WTC11 (cell line): ENCODE measurements at regions not wholly inside any gene's neighbourhood (a gene's known extent, or its start where the extent isn't known, plus 50 kb on each side); places are given as distances from the start of the nearest gene placed in this dataset.

Experiments used
- ATAC-seq: fragments of 200-7000 bp; cut with Tn5 transposase; 2 replicates; pipeline ENCODE4 v1.10.0; 2021; ENCODE audit warnings: mild to moderate bottlenecking, moderate library complexity
- CTCF ChIA-PET: fragments of 300-600 bp; sonication (Branson Sonifier 250); formaldehyde crosslinking; loops from one replicate; lab custom pipeline; 2021; ENCODE audit warnings: antibody characterized with exemption; lab: Charles Lee
- POLR2A ChIA-PET: fragments of 350-600 bp; sonication (Branson Sonifier 250); formaldehyde crosslinking; loops from one replicate; lab custom pipeline; 2021; ENCODE audit warnings: antibody characterized with exemption; lab: Charles Lee
- DNase-seq: peaks from one replicate; pipeline ENCODE4 v3.0.0; 2021; ENCODE audit warnings: low spot score
- H3K27ac Mint-ChIP-seq: 2 replicates; pipeline ENCODE4 v1.8.0; 2021; ENCODE audit warnings: mixed read lengths
- H3K27me3 Mint-ChIP-seq: 2 replicates; pipeline ENCODE4 v1.8.0; 2021; ENCODE audit warnings: low read depth, mild to moderate bottlenecking, moderate library complexity, mixed read lengths
- H3K36me3 Mint-ChIP-seq: 2 replicates; pipeline ENCODE4 v1.8.0; 2021; ENCODE audit warnings: mixed read lengths
- H3K4me1 Mint-ChIP-seq: 2 replicates; pipeline ENCODE4 v1.8.0; 2022; ENCODE audit warnings: mixed read lengths
- H3K4me3 Mint-ChIP-seq: 2 replicates; pipeline ENCODE4 v1.8.0; 2021; ENCODE audit warnings: mild to moderate bottlenecking, moderate library complexity, mixed read lengths
- H3K9me3 Mint-ChIP-seq: 2 replicates; pipeline ENCODE4 v1.8.0; 2021; ENCODE audit warnings: mixed read lengths
- CREB1 ChIP-seq: sonication (generic); formaldehyde crosslinking; IDR thresholded peaks from 2 replicates; pipeline ENCODE4 v1.8.0; 2023; ENCODE audit warnings: mild to moderate bottlenecking, missing genetic modification reagents
- IRF2 ChIP-seq: sonication (generic); formaldehyde crosslinking; IDR thresholded peaks from 2 replicates; pipeline ENCODE4 v1.8.0; 2022; ENCODE audit warnings: low read depth, missing genetic modification reagents, borderline replicate concordance
- NR1H2 ChIP-seq: sonication (generic); formaldehyde crosslinking; IDR thresholded peaks from 2 replicates; pipeline ENCODE4 v1.9.0; 2021; ENCODE audit warnings: mild to moderate bottlenecking, moderate library complexity, missing genetic modification reagents
- SMAD3 ChIP-seq: sonication (generic); formaldehyde crosslinking; IDR thresholded peaks from 2 replicates; pipeline ENCODE4 v1.8.0; 2022; ENCODE audit warnings: missing genetic modification reagents, mild to moderate bottlenecking, borderline replicate concordance
- TEAD1 ChIP-seq: sonication (generic); formaldehyde crosslinking; IDR thresholded peaks from 2 replicates; pipeline ENCODE4 v1.8.0; 2022; ENCODE audit warnings: mild to moderate bottlenecking, missing genetic modification reagents
- ZNF416 ChIP-seq: fragments of 250-450 bp; sonication (Bioruptor Pico); IDR thresholded peaks from 2 replicates; pipeline ENCODE4 v1.9.0; 2021; ENCODE audit warnings: mild to moderate bottlenecking, inconsistent platforms
- TF ChIP-seq, protein P1 (sequence below): sonication (generic); formaldehyde crosslinking; IDR thresholded peaks from 2 replicates; pipeline ENCODE4 v1.8.0; 2022; ENCODE audit warnings: mild to moderate bottlenecking, missing genetic modification reagents
- TF ChIP-seq, protein P2 (sequence below): sonication (generic); formaldehyde crosslinking; IDR thresholded peaks from 2 replicates; pipeline ENCODE4 v1.8.1; 2023; ENCODE audit warnings: mild to moderate bottlenecking, missing genetic modification reagents, borderline replicate concordance
- TF ChIP-seq, protein P3 (sequence below): sonication (generic); formaldehyde crosslinking; IDR thresholded peaks from 2 replicates; pipeline ENCODE4 v1.8.0; 2022; ENCODE audit warnings: mild to moderate bottlenecking, missing genetic modification reagents
- TF ChIP-seq, protein P4 (sequence below): sonication (generic); formaldehyde crosslinking; IDR thresholded peaks from 2 replicates; pipeline ENCODE4 v1.8.0; 2022; ENCODE audit warnings: mild to moderate bottlenecking, missing genetic modification reagents
- TF ChIP-seq, protein P5 (sequence below): sonication (generic); formaldehyde crosslinking; conservative IDR thresholded peaks from 2 replicates; pipeline ENCODE4 v1.8.1; 2023; ENCODE audit warnings: mild to moderate bottlenecking, low read depth, missing genetic modification reagents, moderate library complexity
- TF ChIP-seq, protein P6 (sequence below): fragments of 250-450 bp; sonication (Bioruptor Pico); IDR thresholded peaks from 2 replicates; pipeline ENCODE4 v1.8.0; 2021; ENCODE audit warnings: mild to moderate bottlenecking
- TF ChIP-seq, protein P7 (sequence below): fragments of 250-450 bp; sonication (Bioruptor Pico); IDR thresholded peaks from 2 replicates; pipeline ENCODE4 v2.1.2; 2022; ENCODE audit warnings: mild to moderate bottlenecking, moderate library complexity

DNA sequence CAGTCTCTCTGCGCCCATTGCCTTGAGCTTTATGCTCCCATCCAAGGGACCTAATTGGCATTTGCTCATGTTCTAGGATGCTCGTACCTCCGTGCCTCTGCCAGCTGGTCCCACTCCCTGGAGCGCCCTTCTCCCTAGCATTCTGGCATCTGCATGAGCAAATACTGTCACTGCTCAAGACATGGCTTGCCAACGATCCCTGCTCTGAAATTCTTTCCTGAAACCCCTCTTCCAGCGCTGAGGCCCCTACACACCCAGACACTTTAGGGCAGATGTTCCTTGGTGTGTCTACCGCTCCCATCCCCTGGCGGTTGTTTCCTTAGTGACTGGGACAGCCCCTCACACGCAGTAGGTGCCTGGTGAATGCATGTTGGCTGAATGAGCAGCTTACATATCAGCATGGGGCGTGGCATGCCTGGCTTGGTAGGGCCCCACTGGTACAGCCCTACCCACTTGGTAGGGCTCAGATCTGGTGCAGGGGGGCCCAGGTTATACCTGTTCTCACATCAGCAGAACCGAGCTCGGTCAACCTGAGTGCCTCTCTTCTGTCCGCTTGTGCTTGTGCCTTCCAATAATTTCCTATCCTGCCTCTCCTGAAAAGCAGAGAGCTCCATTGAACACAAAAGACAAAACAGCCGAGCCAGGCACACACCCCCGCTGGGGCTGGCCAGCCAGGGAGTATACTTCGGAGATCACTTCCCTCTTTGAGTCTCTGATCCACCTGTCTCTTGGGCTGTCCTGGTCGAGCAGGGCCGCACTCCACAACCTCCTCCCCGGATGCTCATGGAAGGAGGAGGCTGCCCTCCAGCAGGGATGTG lies 59.2 kb downstream of the INHBB start:
- H3K4me3 Mint-ChIP-seq, result no peak overlapping the region
- H3K27ac Mint-ChIP-seq, result no peak overlapping the region
- DNase-seq (no peak), ATAC-seq (no peak)
- peaks cover 4% of the 10 kb centered on the region; the same call in 1 of the 2 replicates for H3K36me3 Mint-ChIP-seq
- no peaks in the 10 kb centered on the region for H3K4me1 Mint-ChIP-seq
- TF ChIP-seq, protein P1, sequence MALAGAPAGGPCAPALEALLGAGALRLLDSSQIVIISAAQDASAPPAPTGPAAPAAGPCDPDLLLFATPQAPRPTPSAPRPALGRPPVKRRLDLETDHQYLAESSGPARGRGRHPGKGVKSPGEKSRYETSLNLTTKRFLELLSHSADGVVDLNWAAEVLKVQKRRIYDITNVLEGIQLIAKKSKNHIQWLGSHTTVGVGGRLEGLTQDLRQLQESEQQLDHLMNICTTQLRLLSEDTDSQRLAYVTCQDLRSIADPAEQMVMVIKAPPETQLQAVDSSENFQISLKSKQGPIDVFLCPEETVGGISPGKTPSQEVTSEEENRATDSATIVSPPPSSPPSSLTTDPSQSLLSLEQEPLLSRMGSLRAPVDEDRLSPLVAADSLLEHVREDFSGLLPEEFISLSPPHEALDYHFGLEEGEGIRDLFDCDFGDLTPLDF (CRISPR knock-in tag), result no peak
- TF ChIP-seq, protein P2, sequence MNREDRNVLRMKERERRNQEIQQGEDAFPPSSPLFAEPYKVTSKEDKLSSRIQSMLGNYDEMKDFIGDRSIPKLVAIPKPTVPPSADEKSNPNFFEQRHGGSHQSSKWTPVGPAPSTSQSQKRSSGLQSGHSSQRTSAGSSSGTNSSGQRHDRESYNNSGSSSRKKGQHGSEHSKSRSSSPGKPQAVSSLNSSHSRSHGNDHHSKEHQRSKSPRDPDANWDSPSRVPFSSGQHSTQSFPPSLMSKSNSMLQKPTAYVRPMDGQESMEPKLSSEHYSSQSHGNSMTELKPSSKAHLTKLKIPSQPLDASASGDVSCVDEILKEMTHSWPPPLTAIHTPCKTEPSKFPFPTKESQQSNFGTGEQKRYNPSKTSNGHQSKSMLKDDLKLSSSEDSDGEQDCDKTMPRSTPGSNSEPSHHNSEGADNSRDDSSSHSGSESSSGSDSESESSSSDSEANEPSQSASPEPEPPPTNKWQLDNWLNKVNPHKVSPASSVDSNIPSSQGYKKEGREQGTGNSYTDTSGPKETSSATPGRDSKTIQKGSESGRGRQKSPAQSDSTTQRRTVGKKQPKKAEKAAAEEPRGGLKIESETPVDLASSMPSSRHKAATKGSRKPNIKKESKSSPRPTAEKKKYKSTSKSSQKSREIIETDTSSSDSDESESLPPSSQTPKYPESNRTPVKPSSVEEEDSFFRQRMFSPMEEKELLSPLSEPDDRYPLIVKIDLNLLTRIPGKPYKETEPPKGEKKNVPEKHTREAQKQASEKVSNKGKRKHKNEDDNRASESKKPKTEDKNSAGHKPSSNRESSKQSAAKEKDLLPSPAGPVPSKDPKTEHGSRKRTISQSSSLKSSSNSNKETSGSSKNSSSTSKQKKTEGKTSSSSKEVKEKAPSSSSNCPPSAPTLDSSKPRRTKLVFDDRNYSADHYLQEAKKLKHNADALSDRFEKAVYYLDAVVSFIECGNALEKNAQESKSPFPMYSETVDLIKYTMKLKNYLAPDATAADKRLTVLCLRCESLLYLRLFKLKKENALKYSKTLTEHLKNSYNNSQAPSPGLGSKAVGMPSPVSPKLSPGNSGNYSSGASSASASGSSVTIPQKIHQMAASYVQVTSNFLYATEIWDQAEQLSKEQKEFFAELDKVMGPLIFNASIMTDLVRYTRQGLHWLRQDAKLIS (CRISPR knock-in tag), result no peak
- TF ChIP-seq, all 79 proteins: peak for 0
- ChIA-PET CTCF (interaction anchor here (0.8 to 1.1 kb wide), 2 partner anchors 92 to 93 kb away, joined by 3 to 4 read pairs; no protein-coding TSS in a partner anchor), POLR2A (no interaction called here)
- peaks cover 14% of the 10 kb centered on the region for H3K27me3 Mint-ChIP-seq
- H3K9me3 Mint-ChIP-seq, result peaks cover 16% of the 10 kb centered on the region

DNA sequence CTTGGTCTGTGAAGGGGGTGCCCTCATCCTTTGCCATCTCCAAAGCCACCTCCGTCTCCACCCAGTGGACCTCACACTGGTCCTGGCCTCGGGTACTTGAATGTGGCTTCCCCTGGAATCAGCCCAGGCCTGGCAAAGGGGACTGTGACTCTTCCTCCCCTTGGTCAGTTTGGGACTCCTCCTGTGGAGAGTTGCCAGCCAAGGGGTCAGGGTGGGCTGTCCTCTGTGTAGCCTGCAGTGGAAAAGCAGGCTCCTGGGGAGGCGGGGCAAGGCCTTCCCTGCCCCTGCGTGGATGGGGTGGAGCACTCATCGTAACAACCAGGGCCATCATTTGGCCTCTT lies 59.8 kb downstream of the INHBB start:
- ChIA-PET POLR2A (no interaction called here), CTCF (no interaction called here)
- Mint-ChIP-seq H3K36me3 (peaks cover 4% of the 10 kb centered on the region; the same call in 1 of the 2 replicates), H3K9me3 (peaks cover 17% of the 10 kb centered on the region), H3K27me3 (peaks cover 14% of the 10 kb centered on the region), H3K4me3 (no peak overlapping the region), H3K27ac (no peak overlapping the region), H3K4me1 (no peaks in the 10 kb centered on the region)
- ATAC-seq, result no peak
- no peak for DNase-seq
- TF ChIP-seq, protein P3, sequence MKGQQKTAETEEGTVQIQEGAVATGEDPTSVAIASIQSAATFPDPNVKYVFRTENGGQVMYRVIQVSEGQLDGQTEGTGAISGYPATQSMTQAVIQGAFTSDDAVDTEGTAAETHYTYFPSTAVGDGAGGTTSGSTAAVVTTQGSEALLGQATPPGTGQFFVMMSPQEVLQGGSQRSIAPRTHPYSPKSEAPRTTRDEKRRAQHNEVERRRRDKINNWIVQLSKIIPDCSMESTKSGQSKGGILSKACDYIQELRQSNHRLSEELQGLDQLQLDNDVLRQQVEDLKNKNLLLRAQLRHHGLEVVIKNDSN (CRISPR knock-in tag), result no peak
- TF ChIP-seq, protein P2 (CRISPR knock-in tag), result no peak
- no peak for TF ChIP-seq CREB1 (CRISPR knock-in tag)
- TF ChIP-seq, protein P4, sequence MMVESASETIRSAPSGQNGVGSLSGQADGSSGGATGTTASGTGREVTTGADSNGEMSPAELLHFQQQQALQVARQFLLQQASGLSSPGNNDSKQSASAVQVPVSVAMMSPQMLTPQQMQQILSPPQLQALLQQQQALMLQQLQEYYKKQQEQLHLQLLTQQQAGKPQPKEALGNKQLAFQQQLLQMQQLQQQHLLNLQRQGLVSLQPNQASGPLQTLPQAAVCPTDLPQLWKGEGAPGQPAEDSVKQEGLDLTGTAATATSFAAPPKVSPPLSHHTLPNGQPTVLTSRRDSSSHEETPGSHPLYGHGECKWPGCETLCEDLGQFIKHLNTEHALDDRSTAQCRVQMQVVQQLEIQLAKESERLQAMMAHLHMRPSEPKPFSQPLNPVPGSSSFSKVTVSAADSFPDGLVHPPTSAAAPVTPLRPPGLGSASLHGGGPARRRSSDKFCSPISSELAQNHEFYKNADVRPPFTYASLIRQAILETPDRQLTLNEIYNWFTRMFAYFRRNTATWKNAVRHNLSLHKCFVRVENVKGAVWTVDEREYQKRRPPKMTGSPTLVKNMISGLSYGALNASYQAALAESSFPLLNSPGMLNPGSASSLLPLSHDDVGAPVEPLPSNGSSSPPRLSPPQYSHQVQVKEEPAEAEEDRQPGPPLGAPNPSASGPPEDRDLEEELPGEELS (CRISPR knock-in tag), result no peak
- TF ChIP-seq, protein P5, sequence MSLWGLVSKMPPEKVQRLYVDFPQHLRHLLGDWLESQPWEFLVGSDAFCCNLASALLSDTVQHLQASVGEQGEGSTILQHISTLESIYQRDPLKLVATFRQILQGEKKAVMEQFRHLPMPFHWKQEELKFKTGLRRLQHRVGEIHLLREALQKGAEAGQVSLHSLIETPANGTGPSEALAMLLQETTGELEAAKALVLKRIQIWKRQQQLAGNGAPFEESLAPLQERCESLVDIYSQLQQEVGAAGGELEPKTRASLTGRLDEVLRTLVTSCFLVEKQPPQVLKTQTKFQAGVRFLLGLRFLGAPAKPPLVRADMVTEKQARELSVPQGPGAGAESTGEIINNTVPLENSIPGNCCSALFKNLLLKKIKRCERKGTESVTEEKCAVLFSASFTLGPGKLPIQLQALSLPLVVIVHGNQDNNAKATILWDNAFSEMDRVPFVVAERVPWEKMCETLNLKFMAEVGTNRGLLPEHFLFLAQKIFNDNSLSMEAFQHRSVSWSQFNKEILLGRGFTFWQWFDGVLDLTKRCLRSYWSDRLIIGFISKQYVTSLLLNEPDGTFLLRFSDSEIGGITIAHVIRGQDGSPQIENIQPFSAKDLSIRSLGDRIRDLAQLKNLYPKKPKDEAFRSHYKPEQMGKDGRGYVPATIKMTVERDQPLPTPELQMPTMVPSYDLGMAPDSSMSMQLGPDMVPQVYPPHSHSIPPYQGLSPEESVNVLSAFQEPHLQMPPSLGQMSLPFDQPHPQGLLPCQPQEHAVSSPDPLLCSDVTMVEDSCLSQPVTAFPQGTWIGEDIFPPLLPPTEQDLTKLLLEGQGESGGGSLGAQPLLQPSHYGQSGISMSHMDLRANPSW (CRISPR knock-in tag), result no peak
- no peak for TF ChIP-seq ZNF416
- TF ChIP-seq, protein P1 (CRISPR knock-in tag), result no peak
- TF ChIP-seq SMAD3 (CRISPR knock-in tag), result no peak
- TF ChIP-seq NR1H2 (CRISPR knock-in tag), result no peak
- TF ChIP-seq, protein P6, sequence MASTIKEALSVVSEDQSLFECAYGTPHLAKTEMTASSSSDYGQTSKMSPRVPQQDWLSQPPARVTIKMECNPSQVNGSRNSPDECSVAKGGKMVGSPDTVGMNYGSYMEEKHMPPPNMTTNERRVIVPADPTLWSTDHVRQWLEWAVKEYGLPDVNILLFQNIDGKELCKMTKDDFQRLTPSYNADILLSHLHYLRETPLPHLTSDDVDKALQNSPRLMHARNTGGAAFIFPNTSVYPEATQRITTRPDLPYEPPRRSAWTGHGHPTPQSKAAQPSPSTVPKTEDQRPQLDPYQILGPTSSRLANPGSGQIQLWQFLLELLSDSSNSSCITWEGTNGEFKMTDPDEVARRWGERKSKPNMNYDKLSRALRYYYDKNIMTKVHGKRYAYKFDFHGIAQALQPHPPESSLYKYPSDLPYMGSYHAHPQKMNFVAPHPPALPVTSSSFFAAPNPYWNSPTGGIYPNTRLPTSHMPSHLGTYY (CRISPR knock-in tag), result no peak
- TF ChIP-seq, protein P7, sequence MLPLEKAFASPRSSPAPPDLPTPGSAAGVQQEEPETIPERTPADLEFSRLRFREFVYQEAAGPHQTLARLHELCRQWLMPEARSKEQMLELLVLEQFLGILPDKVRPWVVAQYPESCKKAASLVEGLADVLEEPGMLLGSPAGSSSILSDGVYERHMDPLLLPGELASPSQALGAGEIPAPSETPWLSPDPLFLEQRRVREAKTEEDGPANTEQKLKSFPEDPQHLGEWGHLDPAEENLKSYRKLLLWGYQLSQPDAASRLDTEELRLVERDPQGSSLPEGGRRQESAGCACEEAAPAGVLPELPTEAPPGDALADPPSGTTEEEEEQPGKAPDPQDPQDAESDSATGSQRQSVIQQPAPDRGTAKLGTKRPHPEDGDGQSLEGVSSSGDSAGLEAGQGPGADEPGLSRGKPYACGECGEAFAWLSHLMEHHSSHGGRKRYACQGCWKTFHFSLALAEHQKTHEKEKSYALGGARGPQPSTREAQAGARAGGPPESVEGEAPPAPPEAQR, result no peak
- no peak for TF ChIP-seq IRF2 (CRISPR knock-in tag)
- no peak for TF ChIP-seq TEAD1 (CRISPR knock-in tag)
